ENCODE measurements at regions not wholly inside any gene's neighbourhood (a gene's known extent, or its start where the extent isn't known, plus 50 kb on each side); places are given as distances from the start of the nearest gene placed in this dataset.

- CTCF ChIA-PET: no interaction called here
- H3K9me3 ChIP-seq (ENCODE audit: low read length): no peaks in the 10 kb centered on the region
- no peak overlapping the region for H3K4me3 ChIP-seq (ENCODE audit: low read length)
- POLR2A ChIA-PET (ENCODE audit: unreplicated experiment): no interaction called here
- no peaks in the 10 kb centered on the region for H4K20me1 ChIP-seq (ENCODE audit: low read length)
- no peaks in the 10 kb centered on the region for H3K36me3 ChIP-seq (ENCODE audit: low read depth, low read length)
- H3K9ac ChIP-seq (ENCODE audit: low read length): no peak overlapping the region
- H3F3A ChIP-seq (ENCODE audit: low read length, unreplicated experiment): no peaks in the 10 kb centered on the region
- no peak overlapping the region for H3K4me2 ChIP-seq (ENCODE audit: low read length)
- H2AFZ ChIP-seq (ENCODE audit: low read length): no peak overlapping the region
- no peak overlapping the region for H3K27ac ChIP-seq (ENCODE audit: low read length)
- H3K4me1 ChIP-seq (ENCODE audit: insufficient read depth, low read length): no peaks in the 10 kb centered on the region
- H3K9me2 ChIP-seq (replicated peaks; ENCODE audit: low read length): no peaks in the 10 kb centered on the region
- H3K27me3 ChIP-seq (ENCODE audit: low read length): no peaks in the 10 kb centered on the region
- intact Hi-C loops (cut with micrococcal nuclease): no loop called here
- no peak for DNase-seq
- ATAC-seq: no peak
- BruUV-seq (replicated peaks): no TSS peak
- no peaks in the 10 kb centered on the region for H3K79me2 ChIP-seq (ENCODE audit: low read length)
- TF ChIP-seq EZH2 (IDR thresholded peaks at IDR 0.05; ENCODE audit: low read length, unreplicated experiment) (no peak), CTCF (conservative IDR thresholded peaks at IDR 0.05; ENCODE audit: low read depth, low read length) (no peak), EZH2phosphoT487 (IDR thresholded peaks at IDR 0.05; ENCODE audit: borderline replicate concordance, low read length) (no peak)
Observed at GRCh38 chr6:125593746-125594145, 155.7 kb upstream of the HEY2 start.

GRCh38 chr6:125596020-125596419 is 153.4 kb upstream of the HEY2 start:
- H3K4me1 ChIP-seq (ENCODE audit: insufficient read depth, low read length): no peaks in the 10 kb centered on the region
- H4K20me1 ChIP-seq (ENCODE audit: low read length): no peaks in the 10 kb centered on the region
- TF ChIP-seq EZH2 (IDR thresholded peaks at IDR 0.05; ENCODE audit: low read length, unreplicated experiment) (no peak), CTCF (conservative IDR thresholded peaks at IDR 0.05; ENCODE audit: low read depth, low read length) (no peak), EZH2phosphoT487 (IDR thresholded peaks at IDR 0.05; ENCODE audit: borderline replicate concordance, low read length) (no peak)
- DNase-seq (no peak), ATAC-seq (no peak)
- H3K9me3 ChIP-seq (ENCODE audit: low read length): no peaks in the 10 kb centered on the region
- H3K4me2 ChIP-seq (ENCODE audit: low read length): no peak overlapping the region
- no peak overlapping the region for H3K9ac ChIP-seq (ENCODE audit: low read length)
- no TSS peak for BruUV-seq (replicated peaks)
- H3K4me3 ChIP-seq (ENCODE audit: low read length): no peak overlapping the region
- no peaks in the 10 kb centered on the region for H3K36me3 ChIP-seq (ENCODE audit: low read depth, low read length)
- no peak overlapping the region for H3K27ac ChIP-seq (ENCODE audit: low read length)
- intact Hi-C loops (cut with micrococcal nuclease): no loop called here
- H2AFZ ChIP-seq (ENCODE audit: low read length): no peak overlapping the region
- no peaks in the 10 kb centered on the region for H3F3A ChIP-seq (ENCODE audit: low read length, unreplicated experiment)
- no peaks in the 10 kb centered on the region for H3K27me3 ChIP-seq (ENCODE audit: low read length)
- no peaks in the 10 kb centered on the region for H3K79me2 ChIP-seq (ENCODE audit: low read length)
- CTCF ChIA-PET: no interaction called here
- H3K9me2 ChIP-seq (replicated peaks; ENCODE audit: low read length): no peaks in the 10 kb centered on the region
- POLR2A ChIA-PET (ENCODE audit: unreplicated experiment): no interaction called here

GRCh38 chr6:125597411-125598253 is 151.8 kb upstream of the HEY2 start:
- H3K27me3 ChIP-seq (ENCODE audit: low read length): no peaks in the 10 kb centered on the region; the same call in 1 of the 2 replicates
- H3K27ac ChIP-seq (ENCODE audit: low read length): no peak overlapping the region
- ATAC-seq (no peak), DNase-seq (no peak)
- no peaks in the 10 kb centered on the region for H3K79me2 ChIP-seq (ENCODE audit: low read length)
- H4K20me1 ChIP-seq (ENCODE audit: low read length): no peaks in the 10 kb centered on the region
- no TSS peak for BruUV-seq (replicated peaks)
- TF ChIP-seq EZH2 (IDR thresholded peaks at IDR 0.05; ENCODE audit: low read length, unreplicated experiment) (no peak), CTCF (conservative IDR thresholded peaks at IDR 0.05; ENCODE audit: low read depth, low read length) (no peak), EZH2phosphoT487 (IDR thresholded peaks at IDR 0.05; ENCODE audit: borderline replicate concordance, low read length) (no peak)
- ChIA-PET CTCF (no interaction called here), POLR2A (ENCODE audit: unreplicated experiment) (no interaction called here)
- H3K4me1 ChIP-seq (ENCODE audit: insufficient read depth, low read length): no peaks in the 10 kb centered on the region
- no peak overlapping the region for H3K4me3 ChIP-seq (ENCODE audit: low read length)
- H3K9ac ChIP-seq (ENCODE audit: low read length): no peak overlapping the region
- no peak overlapping the region for H3K4me2 ChIP-seq (ENCODE audit: low read length)
- intact Hi-C loops (cut with micrococcal nuclease): no loop called here
- no peaks in the 10 kb centered on the region for H3K9me3 ChIP-seq (ENCODE audit: low read length)
- H3F3A ChIP-seq (ENCODE audit: low read length, unreplicated experiment): no peaks in the 10 kb centered on the region
- H2AFZ ChIP-seq (ENCODE audit: low read length): no peak overlapping the region
- H3K36me3 ChIP-seq (ENCODE audit: low read depth, low read length): no peaks in the 10 kb centered on the region
- H3K9me2 ChIP-seq (replicated peaks; ENCODE audit: low read length): no peaks in the 10 kb centered on the region

Data from PC-3 (cell line).